Body of pancreas (tissue), 4 donors: ENCODE measurements at regions not wholly inside any gene's neighbourhood (a gene's known extent, or its start where the extent isn't known, plus 50 kb on each side); places are given as distances from the start of the nearest gene placed in this dataset.
"Not testable (repeated sequence)": the region's sequence is repeated elsewhere in the genome, so short reads cannot be mapped to it uniquely, and the experiment has no call there.

Experiments used
- ATAC-seq: fragments of 150-250 bp; one replicate; pipeline ENCODE4 v1.9.1; 2016
- DNase-seq, 4 donors: peaks; one replicate each; pipeline ENCODE4 v3.0.0-alpha.2; 2019
- H3K27ac ChIP-seq, 4 donors: fragments of 200-600 bp; sonication (generic); 1 replicate in 3 of 4; 2 replicates in 1 of 4; pipeline versions ENCODE4 v1.5.1 to v1.6.1; 2016 to 2019; ENCODE audit warnings: mild to moderate bottlenecking in 1 of 4, mixed read lengths in 1 of 4, moderate library complexity in 1 of 4
- H3K27me3 ChIP-seq, 2 donors: fragments of 200-600 bp; sonication (generic); one replicate each; pipeline ENCODE4 v1.6.0; 2016; ENCODE audit warnings: mild to moderate bottlenecking in 1 of 2
- H3K36me3 ChIP-seq, 2 donors: fragments of 200-600 bp; sonication (generic); replicated peaks in 1 of 2; 2 replicates each; pipeline ENCODE4 v1.5.1; 2016; ENCODE audit warnings: low read depth in 2 of 2; ENCODE audit not compliant: insufficient read depth in 1 of 2
- H3K4me1 ChIP-seq: fragments of 200-600 bp; sonication (generic); one replicate; pipeline ENCODE4 v1.6.0; 2016
- H3K4me3 ChIP-seq, 2 donors: fragments of 200-600 bp; sonication (generic); 1 replicate in 1 of 2; 2 replicates in 1 of 2; pipeline ENCODE4 v1.5.1; 2016 to 2019
- H3K9me3 ChIP-seq, 3 donors: fragments of 200-600 bp; sonication (generic); 1 replicate in 2 of 3; 2 replicates in 1 of 3; pipeline ENCODE4 v1.5.1; 2016
- CTCF ChIP-seq, 7 experiments: fragments of 450-650 bp in 4 of 7; fragments of 200-600 bp in 3 of 7; sonication (generic) in 3 of 7; IDR thresholded peaks; one replicate each; pipeline ENCODE4 v1.5.1; 2016 to 2019; ENCODE audit warnings: antibody characterized with exemption in 7 of 7
- POLR2A ChIP-seq, 3 donors: fragments of 450-650 bp; IDR thresholded peaks; one replicate each; pipeline ENCODE4 v1.6.1; 2016; ENCODE audit warnings: antibody characterized with exemption in 3 of 3, mild to moderate bottlenecking in 2 of 3
- WGBS, 2 donors: methylation state at CpG; one replicate each; pipeline ENCODE4 v1.1.5; 2017; 5-methylcytosine and 5-hydroxymethylcytosine counted together
- intact Hi-C: fragments of 100-400 bp; cut with DNase I; formaldehyde crosslinking; loops from one replicate; pipeline ENCODE4 v1.15.1; 2023

GRCh38 chr11:82405421-82405820 is 328.2 kb downstream of the FAM181B start:
- intact Hi-C loops: no loop called here
- DNase-seq (no peak), ATAC-seq (no peak)
- Histone ChIP-seq H3K27me3 (no peaks in the 10 kb centered on the region), H3K9me3 (no peaks in the 10 kb centered on the region), H3K27ac (no peak overlapping the region), H3K4me3 (no peak overlapping the region), H3K4me1 (no peaks in the 10 kb centered on the region), H3K36me3 (no peaks in the 10 kb centered on the region)
- 30 to 44% methylated on average over 5 of the region's 5 CpGs for WGBS, 2 donors
- TF ChIP-seq POLR2A (IDR thresholded peaks at IDR 0.05) (no peak), CTCF (IDR thresholded peaks at IDR 0.05) (no peak)

- Histone ChIP-seq H3K4me3 (no peak overlapping the region), H3K9me3 (no peaks in the 10 kb centered on the region), H3K27me3 (no peaks in the 10 kb centered on the region), H3K27ac (no peak overlapping the region), H3K36me3 (no peaks in the 10 kb centered on the region), H3K4me1 (no peaks in the 10 kb centered on the region)
- WGBS, 2 donors: 85 to 88% methylated on average over 5 of the region's 5 CpGs
- DNase-seq (no peak), ATAC-seq (no peak)
- intact Hi-C loops: no loop called here
- TF ChIP-seq CTCF (IDR thresholded peaks at IDR 0.05) (no peak), POLR2A (IDR thresholded peaks at IDR 0.05) (no peak)
Measured at GRCh38 chr11:82404981-82405380, 328.7 kb downstream of the FAM181B start.

- no peaks in the 10 kb centered on the region for H3K36me3 ChIP-seq
- no peak for TF ChIP-seq CTCF (IDR thresholded peaks at IDR 0.05)
- no peak for TF ChIP-seq POLR2A (IDR thresholded peaks at IDR 0.05)
- intact Hi-C loops: no loop called here
- H3K9me3 ChIP-seq: no peaks in the 10 kb centered on the region
- ATAC-seq: no peak
- no peak for DNase-seq
- no peak overlapping the region for H3K27ac ChIP-seq
- no peak overlapping the region for H3K4me3 ChIP-seq
- H3K4me1 ChIP-seq: no peaks in the 10 kb centered on the region
- 89 to 90% methylated on average over 34 of the region's 49 CpGs for WGBS, 2 donors
- H3K27me3 ChIP-seq: no peaks in the 10 kb centered on the region
Measured at GRCh38 chr11:82403640-82404305, 329.9 kb downstream of the FAM181B start.

GRCh38 chr11:82398300-82398815 is 335.3 kb downstream of the FAM181B start:
- Histone ChIP-seq H3K27ac (no peak overlapping the region), H3K27me3 (no peaks in the 10 kb centered on the region), H3K4me1 (no peaks in the 10 kb centered on the region), H3K4me3 (no peak overlapping the region), H3K9me3 (no peaks in the 10 kb centered on the region), H3K36me3 (no peaks in the 10 kb centered on the region)
- ATAC-seq: peak; percentile 48
- DNase-seq: peak in 1 of 4 donors; percentile 25
- no peak for TF ChIP-seq POLR2A (IDR thresholded peaks at IDR 0.05)
- TF ChIP-seq CTCF (IDR thresholded peaks at IDR 0.05): no peak
- whole genome bisulfite sequencing, 2 donors: 63 to 75% methylated on average over 4 of the region's 4 CpGs
- intact Hi-C loops: no loop called here

GRCh38 chr11:82396639-82397038 is 337.0 kb downstream of the FAM181B start:
- 86 to 89% methylated on average over 5 of the region's 5 CpGs for WGBS, 2 donors
- H3K27me3 ChIP-seq, DNase-seq, H3K4me1 ChIP-seq, ATAC-seq, H3K27ac ChIP-seq, H3K9me3 ChIP-seq, H3K4me3 ChIP-seq, intact Hi-C loops, H3K36me3 ChIP-seq: not testable (repeated sequence)
